VCaP (cell line): ENCODE measurements at regions not wholly inside any gene's neighbourhood (a gene's known extent, or its start where the extent isn't known, plus 50 kb on each side); places are given as distances from the start of the nearest gene placed in this dataset.
"Not testable (repeated sequence)": the region's sequence is repeated elsewhere in the genome, so short reads cannot be mapped to it uniquely, and the experiment has no call there.

Experiments
- H3K27ac ChIP-seq: fragments of 450-650 bp; 2 replicates; pipeline ENCODE4 v1.5.1; 2017
- CTCF ChIP-seq: fragments of 450-650 bp; conservative IDR thresholded peaks from 2 replicates; pipeline ENCODE4 v1.5.1; 2017; ENCODE audit warnings: mild to moderate bottlenecking, moderate library complexity

- no peak overlapping the region for H3K27ac ChIP-seq
- no peak for TF ChIP-seq CTCF
Measured at GRCh38 chr6:61622601-61623000, 663.4 kb downstream of the KHDRBS2 start.

- no peak for TF ChIP-seq CTCF
- H3K27ac ChIP-seq = no peak overlapping the region
Measured at GRCh38 chr6:61614119-61614518, 671.9 kb downstream of the KHDRBS2 start.

GRCh38 chr6:61606500-61606899 lies 679.5 kb downstream of the KHDRBS2 start:
- TF ChIP-seq CTCF = no peak
- no peak overlapping the region for H3K27ac ChIP-seq

- not testable (repeated sequence) for H3K27ac ChIP-seq
Measured at GRCh38 chr6:61605851-61606250, 680.2 kb downstream of the KHDRBS2 start.

GRCh38 chr6:61602171-61602570 lies 683.9 kb downstream of the KHDRBS2 start:
- H3K27ac ChIP-seq = not testable (repeated sequence)

- no peak overlapping the region for H3K27ac ChIP-seq
- TF ChIP-seq CTCF = no peak
Measured at GRCh38 chr6:61592238-61592637, 693.8 kb downstream of the KHDRBS2 start.

- no peak for TF ChIP-seq CTCF
- no peak overlapping the region; the same call in 1 of the 2 replicates for H3K27ac ChIP-seq
Measured at GRCh38 chr6:61586934-61587537, 699.0 kb downstream of the KHDRBS2 start.

GRCh38 chr6:61585504-61585903 lies 700.5 kb downstream of the KHDRBS2 start:
- peak overlapping the region; percentile 18; the same call in 1 of the 2 replicates for H3K27ac ChIP-seq
- TF ChIP-seq CTCF = no peak

- H3K27ac ChIP-seq = no peak overlapping the region
- TF ChIP-seq CTCF = no peak
Measured at GRCh38 chr6:61562098-61562497, 723.9 kb downstream of the KHDRBS2 start.
